NCI-H526 (cell line): ENCODE measurements at regions not wholly inside any gene's neighbourhood (a gene's known extent, or its start where the extent isn't known, plus 50 kb on each side); places are given as distances from the start of the nearest gene placed in this dataset.

Experiments used
- DNase-seq, 2 experiments: peaks; one replicate each; lab custom pipeline; 2025; lab: John Stamatoyannopoulos, UW

- DNase-seq = no peak
These were observed 372.9 kb downstream of the NKX6-1 start for GRCh38 chr4:84126061-84126787.

- peak; percentile 6 to 16 for DNase-seq
These were observed 389.1 kb downstream of the NKX6-1 start for GRCh38 chr4:84110040-84110439.

- DNase-seq = peak; percentile 71 to 90
These were observed 397.2 kb downstream of the NKX6-1 start for GRCh38 chr4:84101653-84102625.

DNA sequence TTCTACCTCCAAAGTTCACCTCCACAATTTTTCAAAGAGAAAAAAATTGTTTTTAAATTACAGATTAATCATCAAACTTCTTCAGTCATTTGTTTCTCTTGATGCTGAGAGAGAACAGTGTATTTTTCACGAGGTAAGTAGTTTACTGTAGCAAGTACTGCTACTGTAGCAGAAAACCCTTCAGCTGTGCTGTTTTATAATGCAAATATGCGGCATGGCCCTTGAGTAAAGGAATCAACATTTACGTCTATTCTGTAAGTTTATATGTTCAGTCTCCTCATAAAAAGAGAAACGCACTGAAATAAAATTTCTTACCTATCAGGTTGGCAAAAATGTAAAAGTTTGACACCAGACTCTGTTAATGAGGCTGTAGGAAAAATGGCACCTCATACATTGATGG lies 399.0 kb downstream of the NKX6-1 start:
- DNase-seq = no peak

DNA sequence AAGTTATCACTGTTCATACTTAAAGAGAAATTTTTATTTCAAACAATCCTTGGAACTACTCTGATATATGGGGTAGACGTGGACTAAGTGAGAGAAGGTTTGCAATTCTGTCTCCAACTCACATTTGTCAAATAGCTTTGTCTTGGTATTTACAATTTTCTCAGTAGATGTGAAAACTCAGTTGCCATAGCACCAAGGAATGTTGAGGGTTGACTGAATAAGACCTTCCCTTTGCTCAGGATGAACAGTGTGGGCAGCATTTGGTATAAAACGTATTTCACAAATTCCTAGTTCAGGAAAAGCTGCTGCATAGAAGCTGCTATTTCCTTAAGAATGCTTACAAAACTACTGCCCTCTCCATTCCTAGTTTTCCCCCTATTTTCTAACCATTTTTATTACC lies 399.5 kb downstream of the NKX6-1 start:
- DNase-seq = no peak

DNA sequence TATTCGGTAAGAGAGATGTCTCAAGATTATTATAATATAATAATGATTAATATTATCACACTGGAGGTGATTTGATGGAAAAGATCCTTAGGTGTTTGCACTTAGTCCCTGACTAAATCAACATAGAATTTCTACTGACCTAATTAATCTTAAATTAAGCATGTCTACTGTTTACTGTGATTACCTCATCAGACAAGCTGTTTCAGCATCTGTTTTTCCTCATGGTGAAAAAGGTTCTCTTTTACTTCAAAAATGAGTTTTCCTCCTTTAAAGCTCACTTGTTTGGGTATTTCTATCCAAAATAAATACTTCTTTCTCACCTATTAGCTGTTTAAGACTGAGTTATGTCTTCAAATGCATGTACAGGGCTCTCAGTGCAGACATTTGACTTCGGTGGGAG lies 407.8 kb downstream of the NKX6-1 start:
- DNase-seq = no peak

- DNase-seq = no peak
These were observed 409.2 kb downstream of the NKX6-1 start for GRCh38 chr4:84089652-84090437.

GRCh38 chr4:84085986-84086385 lies 413.1 kb downstream of the NKX6-1 start:
- DNase-seq = no peak

DNA sequence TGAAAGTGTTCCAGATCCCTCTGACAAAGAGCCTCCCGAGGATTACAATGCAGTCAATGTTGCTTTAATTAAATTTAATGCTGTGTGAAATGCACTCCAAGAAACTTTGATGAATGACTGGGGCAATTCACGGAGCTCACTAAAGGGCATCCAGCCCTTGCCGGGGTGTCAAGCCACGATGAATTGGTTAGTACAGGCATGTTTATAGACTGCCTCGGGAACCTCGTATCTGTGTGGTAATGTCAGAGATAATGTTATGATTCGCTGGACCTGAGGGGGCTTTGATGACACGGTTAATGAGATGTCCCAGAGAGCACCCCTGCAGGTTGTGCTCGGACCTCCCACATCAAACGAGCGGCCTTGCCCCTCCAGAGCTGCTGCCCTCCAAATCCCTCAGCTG lies 428.8 kb downstream of the NKX6-1 start:
- no peak for DNase-seq

GRCh38 chr4:84063619-84064018 lies 435.5 kb downstream of the NKX6-1 start:
- no peak for DNase-seq

GRCh38 chr4:84058201-84058600 lies 440.9 kb downstream of the NKX6-1 start:
- DNase-seq = no peak

DNA sequence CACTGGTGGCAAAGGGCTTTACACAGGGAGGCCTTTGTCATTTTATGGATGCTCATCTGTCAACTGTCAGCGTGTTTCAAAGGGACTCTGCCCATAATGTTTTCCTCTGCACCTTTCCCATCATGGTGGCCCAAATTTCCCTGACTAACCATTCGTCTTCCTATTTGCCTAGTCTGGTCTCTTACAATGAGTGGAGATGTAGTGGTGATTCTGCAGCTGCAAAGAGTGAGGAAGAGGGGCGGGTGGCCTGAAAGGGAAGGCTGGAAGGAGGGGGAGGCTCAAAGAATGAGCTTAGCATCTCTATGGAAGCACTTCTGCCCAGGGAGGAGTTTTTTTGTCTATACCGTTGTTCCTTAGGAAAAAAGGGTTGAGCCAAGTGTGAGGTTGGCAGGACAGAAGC lies 447.5 kb downstream of the NKX6-1 start:
- DNase-seq = peak; percentile 16 to 17

GRCh38 chr4:84051089-84051488 lies 448.0 kb downstream of the NKX6-1 start:
- DNase-seq = no peak

- no peak for DNase-seq
These were observed 449.1 kb downstream of the NKX6-1 start for GRCh38 chr4:84050015-84050414.

- no peak for DNase-seq
These were observed 452.5 kb downstream of the NKX6-1 start for GRCh38 chr4:84046551-84046950.

DNA sequence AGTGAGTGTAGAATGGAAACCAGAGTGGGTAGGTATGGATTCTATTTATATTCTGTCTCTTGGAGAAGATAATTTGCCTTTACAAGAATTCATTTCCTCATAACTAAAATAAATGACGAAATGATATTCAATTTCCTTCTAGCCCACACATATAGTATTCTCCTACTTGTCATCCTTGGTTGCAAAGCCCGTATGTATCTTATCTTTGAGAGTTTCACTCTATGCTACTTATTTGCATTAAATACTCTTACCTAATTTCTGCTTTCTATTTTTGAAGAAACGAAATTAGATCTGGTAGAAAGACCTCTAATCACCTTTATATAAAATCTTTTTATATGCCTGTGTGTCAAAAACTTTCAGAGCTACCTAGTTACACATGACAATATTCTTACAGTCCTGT lies 457.7 kb downstream of the NKX6-1 start:
- DNase-seq = no peak

DNA sequence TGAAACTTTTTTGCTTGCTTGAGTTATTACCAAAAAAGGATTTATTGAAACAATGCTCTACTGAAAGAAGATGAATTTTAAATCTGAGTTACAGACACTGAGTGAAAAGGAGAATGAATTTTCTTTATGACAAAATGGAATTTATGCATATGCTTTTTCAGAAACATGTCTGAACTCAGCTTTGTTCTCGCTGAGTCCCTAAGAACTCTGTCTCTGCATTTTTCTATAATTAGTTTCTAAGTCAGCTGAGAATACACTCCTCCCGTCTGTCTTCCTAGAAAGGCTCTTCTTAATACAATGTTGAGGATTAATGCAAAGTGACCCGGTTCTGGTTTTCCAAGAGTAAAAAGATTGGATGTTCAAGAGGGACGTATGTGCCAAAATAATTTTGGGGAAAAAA lies 463.5 kb downstream of the NKX6-1 start:
- DNase-seq = no peak

DNA sequence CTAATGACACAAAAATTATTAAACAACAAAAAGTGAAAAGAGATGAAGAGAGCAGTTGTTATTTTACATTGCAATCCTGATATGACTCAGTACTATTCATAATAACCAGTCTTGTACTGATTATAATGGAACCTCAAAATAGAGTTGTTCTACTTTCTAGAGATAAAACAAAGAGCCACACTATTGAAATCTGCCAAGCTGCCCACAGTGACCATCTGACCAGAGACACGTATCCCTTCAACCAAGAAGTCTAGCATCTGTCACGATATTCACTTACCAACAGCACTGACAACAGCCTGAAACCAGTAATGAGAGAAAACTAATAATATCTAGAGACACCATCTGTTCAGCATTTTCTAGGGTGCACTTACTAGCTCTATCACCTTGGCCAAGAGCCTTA lies 466.7 kb downstream of the NKX6-1 start:
- DNase-seq = no peak

GRCh38 chr4:84031401-84031800 lies 467.7 kb downstream of the NKX6-1 start:
- no peak for DNase-seq

DNA sequence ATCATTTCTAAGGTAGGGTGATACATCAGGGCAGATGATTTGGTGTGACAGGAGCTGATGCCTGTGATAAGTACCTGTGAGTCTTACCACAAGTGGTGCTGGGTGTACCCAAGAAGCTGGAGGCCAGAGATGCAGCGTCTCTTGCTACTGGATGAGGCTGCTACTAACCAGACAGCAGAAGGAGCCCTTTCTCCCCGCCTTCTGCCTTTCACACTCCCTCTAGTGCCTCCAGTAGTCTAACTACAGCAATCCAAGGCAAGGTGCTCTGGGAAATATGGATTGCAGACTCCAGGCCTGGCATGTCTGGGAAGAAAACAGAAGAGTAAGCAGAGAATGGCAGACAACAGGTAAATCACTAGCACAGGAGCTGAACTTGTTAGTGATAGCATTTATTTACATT lies 470.8 kb downstream of the NKX6-1 start:
- DNase-seq = no peak

- DNase-seq = no peak
These were observed 474.7 kb downstream of the NKX6-1 start for GRCh38 chr4:84024405-84024804.

DNA sequence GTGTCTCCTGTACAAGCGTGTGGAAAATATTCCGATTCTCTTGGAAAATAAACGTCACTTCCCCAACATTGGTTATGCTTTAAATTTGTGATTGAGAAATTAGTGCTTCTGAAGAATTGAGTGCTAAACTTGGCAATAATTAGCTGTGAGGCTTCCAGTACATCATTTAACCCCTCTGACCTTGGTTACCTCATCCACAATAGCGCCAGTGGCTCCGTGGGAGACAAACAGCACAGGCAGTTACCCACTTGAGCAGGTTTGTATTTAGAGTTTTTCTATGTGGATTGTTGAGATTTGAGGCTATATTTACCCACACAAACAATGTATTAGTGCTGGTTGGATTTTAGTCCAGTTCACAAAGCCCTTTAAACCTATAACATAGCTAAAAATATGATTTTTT lies 476.5 kb downstream of the NKX6-1 start:
- DNase-seq = no peak
